A673 (cell line): ENCODE measurements at regions not wholly inside any gene's neighbourhood (a gene's known extent, or its start where the extent isn't known, plus 50 kb on each side); places are given as distances from the start of the nearest gene placed in this dataset.

Experiments
- EZH2 ChIP-seq: fragments of 200-600 bp; sonication (generic); IDR thresholded peaks from 2 replicates; pipeline ENCODE4 v1.6.1; 2017; ENCODE audit warnings: borderline replicate concordance, low read depth, mild to moderate bottlenecking, mixed read lengths, antibody characterized with exemption, low read length; ENCODE audit not compliant: poor library complexity, severe bottlenecking
- TF ChIP-seq, protein P1 (sequence below): fragments of 300-800, 200-600 bp; sonication (generic); conservative IDR thresholded peaks from 2 replicates; pipeline ENCODE4 v1.5.1; 2017; ENCODE audit warnings: low read depth, mild to moderate bottlenecking, antibody characterized with exemption, low read length, moderate library complexity, mixed read lengths

DNA sequence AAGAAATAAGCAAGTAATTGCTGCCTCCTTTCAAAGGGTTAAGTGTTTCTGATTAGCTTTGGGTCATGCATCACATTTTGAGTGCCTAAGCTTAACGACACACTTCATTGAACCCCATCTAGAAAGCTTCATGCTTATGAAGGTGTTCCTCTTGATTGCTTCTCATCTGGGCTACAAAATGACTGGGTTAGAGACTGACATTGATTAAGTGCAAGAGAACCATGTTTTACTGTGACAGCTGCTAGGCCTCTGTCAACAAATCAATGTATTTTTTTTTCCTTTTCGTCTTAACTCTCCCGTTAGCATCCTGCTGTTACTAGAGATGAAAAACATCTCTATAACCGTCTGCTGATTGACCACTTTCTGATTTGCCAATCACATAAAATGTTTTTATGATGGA, 725.0 kb downstream of the TLE1 start:
- TF ChIP-seq, protein P1, sequence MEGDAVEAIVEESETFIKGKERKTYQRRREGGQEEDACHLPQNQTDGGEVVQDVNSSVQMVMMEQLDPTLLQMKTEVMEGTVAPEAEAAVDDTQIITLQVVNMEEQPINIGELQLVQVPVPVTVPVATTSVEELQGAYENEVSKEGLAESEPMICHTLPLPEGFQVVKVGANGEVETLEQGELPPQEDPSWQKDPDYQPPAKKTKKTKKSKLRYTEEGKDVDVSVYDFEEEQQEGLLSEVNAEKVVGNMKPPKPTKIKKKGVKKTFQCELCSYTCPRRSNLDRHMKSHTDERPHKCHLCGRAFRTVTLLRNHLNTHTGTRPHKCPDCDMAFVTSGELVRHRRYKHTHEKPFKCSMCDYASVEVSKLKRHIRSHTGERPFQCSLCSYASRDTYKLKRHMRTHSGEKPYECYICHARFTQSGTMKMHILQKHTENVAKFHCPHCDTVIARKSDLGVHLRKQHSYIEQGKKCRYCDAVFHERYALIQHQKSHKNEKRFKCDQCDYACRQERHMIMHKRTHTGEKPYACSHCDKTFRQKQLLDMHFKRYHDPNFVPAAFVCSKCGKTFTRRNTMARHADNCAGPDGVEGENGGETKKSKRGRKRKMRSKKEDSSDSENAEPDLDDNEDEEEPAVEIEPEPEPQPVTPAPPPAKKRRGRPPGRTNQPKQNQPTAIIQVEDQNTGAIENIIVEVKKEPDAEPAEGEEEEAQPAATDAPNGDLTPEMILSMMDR, result no peak
- no peak for TF ChIP-seq EZH2
